DND-41 (cell line): ENCODE measurements at regions not wholly inside any gene's neighbourhood (a gene's known extent, or its start where the extent isn't known, plus 50 kb on each side); places are given as distances from the start of the nearest gene placed in this dataset.
A peak's percentile ranks its signal among the peaks of the same experiment; 100 is the strongest.

Experiments used
- ATAC-seq: fragments of 200-7000 bp; cut with Tn5 transposase; 3 replicates; pipeline ENCODE4 v1.9.1; 2021; ENCODE audit warnings: low read depth; ENCODE audit not compliant: insufficient read depth
- DNase-seq: peaks from one replicate; pipeline ENCODE4 v3.0.0-alpha.2; 2020
- H2AFZ ChIP-seq: 2 replicates; pipeline ENCODE4 v1.6.0; 2012; ENCODE audit warnings: low read depth, low read length
- H3K27ac ChIP-seq: 2 replicates; pipeline ENCODE4 v1.5.1; 2012; ENCODE audit warnings: low read length, inconsistent platforms
- H3K27me3 ChIP-seq: fragments of 200-600 bp; sonication (generic); 2 replicates; pipeline ENCODE4 v1.6.0; 2012; ENCODE audit warnings: low read length, mild to moderate bottlenecking, inconsistent platforms; ENCODE audit not compliant: insufficient read depth, poor library complexity
- H3K36me3 ChIP-seq: 2 replicates; pipeline ENCODE4 v1.5.1; 2012; ENCODE audit warnings: low read length, inconsistent platforms; ENCODE audit not compliant: insufficient read depth
- H3K4me1 ChIP-seq: 2 replicates; pipeline ENCODE4 v1.5.1; 2012; ENCODE audit warnings: mild to moderate bottlenecking, low read length; ENCODE audit not compliant: insufficient read depth
- H3K4me2 ChIP-seq: 2 replicates; pipeline ENCODE4 v1.6.0; 2012; ENCODE audit warnings: mild to moderate bottlenecking, moderate library complexity, low read length, inconsistent platforms; ENCODE audit not compliant: insufficient read depth
- H3K4me3 ChIP-seq, 2 experiments: fragments of 200-600 bp in 1 of 2; shearing (Covaris generic) in 1 of 2; 2 replicates each; pipeline ENCODE4 v1.5.1; 2012 to 2016; ENCODE audit warnings: inconsistent platforms in 2 of 2, low read length in 2 of 2, mild to moderate bottlenecking in 2 of 2, low read depth in 1 of 2, moderate library complexity in 1 of 2
- H3K79me2 ChIP-seq: 2 replicates; pipeline ENCODE4 v1.6.0; 2012; ENCODE audit warnings: low read length, inconsistent platforms; ENCODE audit not compliant: insufficient read depth
- H3K9ac ChIP-seq: 2 replicates; pipeline ENCODE4 v1.6.0; 2012; ENCODE audit warnings: low read depth, mild to moderate bottlenecking, inconsistent platforms, low read length, moderate library complexity
- H3K9me3 ChIP-seq: 2 replicates; pipeline ENCODE4 v1.5.1; 2012; ENCODE audit warnings: low read length, moderate library complexity, mild to moderate bottlenecking, inconsistent platforms; ENCODE audit not compliant: insufficient read depth, severe bottlenecking
- H4K20me1 ChIP-seq: 2 replicates; pipeline ENCODE4 v1.6.0; 2012; ENCODE audit warnings: low read length; ENCODE audit not compliant: insufficient read depth
- EZH2 ChIP-seq: IDR thresholded peaks from 3 replicates; pipeline ENCODE4 v1.6.1; 2012; ENCODE audit warnings: borderline replicate concordance, low read depth, mild to moderate bottlenecking, moderate library complexity, low read length, inconsistent platforms; ENCODE audit not compliant: severe bottlenecking
- TF ChIP-seq, protein P1 (sequence below): IDR thresholded peaks from 2 replicates; pipeline ENCODE4 v1.5.1; 2012; ENCODE audit warnings: borderline replicate concordance, low read length, moderate library complexity, mild to moderate bottlenecking; ENCODE audit not compliant: poor library complexity, severe bottlenecking; ENCODE audit errors: extremely low read depth

- Histone ChIP-seq H3K36me3 (no peaks in the 10 kb centered on the region), H3K9me3 (no peaks in the 10 kb centered on the region), H3K4me2 (no peak overlapping the region), H3K9ac (no peak overlapping the region; the same call in 1 of the 2 replicates), H2AFZ (peak overlapping the region; percentile 57), H3K27ac (peak overlapping the region; percentile 41), H4K20me1 (no peaks in the 10 kb centered on the region), H3K79me2 (no peaks in the 10 kb centered on the region), H3K27me3 (no peaks in the 10 kb centered on the region), H3K4me1 (peaks cover 44% of the 10 kb centered on the region), H3K4me3 (no peak overlapping the region)
- DNase-seq (no peak), ATAC-seq (no peak)
- TF ChIP-seq EZH2, result no peak
- TF ChIP-seq, protein P1, sequence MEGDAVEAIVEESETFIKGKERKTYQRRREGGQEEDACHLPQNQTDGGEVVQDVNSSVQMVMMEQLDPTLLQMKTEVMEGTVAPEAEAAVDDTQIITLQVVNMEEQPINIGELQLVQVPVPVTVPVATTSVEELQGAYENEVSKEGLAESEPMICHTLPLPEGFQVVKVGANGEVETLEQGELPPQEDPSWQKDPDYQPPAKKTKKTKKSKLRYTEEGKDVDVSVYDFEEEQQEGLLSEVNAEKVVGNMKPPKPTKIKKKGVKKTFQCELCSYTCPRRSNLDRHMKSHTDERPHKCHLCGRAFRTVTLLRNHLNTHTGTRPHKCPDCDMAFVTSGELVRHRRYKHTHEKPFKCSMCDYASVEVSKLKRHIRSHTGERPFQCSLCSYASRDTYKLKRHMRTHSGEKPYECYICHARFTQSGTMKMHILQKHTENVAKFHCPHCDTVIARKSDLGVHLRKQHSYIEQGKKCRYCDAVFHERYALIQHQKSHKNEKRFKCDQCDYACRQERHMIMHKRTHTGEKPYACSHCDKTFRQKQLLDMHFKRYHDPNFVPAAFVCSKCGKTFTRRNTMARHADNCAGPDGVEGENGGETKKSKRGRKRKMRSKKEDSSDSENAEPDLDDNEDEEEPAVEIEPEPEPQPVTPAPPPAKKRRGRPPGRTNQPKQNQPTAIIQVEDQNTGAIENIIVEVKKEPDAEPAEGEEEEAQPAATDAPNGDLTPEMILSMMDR, result no peak
Observed at GRCh38 chr3:18114894-18115293, 310.2 kb downstream of the SATB1 start.

DNA sequence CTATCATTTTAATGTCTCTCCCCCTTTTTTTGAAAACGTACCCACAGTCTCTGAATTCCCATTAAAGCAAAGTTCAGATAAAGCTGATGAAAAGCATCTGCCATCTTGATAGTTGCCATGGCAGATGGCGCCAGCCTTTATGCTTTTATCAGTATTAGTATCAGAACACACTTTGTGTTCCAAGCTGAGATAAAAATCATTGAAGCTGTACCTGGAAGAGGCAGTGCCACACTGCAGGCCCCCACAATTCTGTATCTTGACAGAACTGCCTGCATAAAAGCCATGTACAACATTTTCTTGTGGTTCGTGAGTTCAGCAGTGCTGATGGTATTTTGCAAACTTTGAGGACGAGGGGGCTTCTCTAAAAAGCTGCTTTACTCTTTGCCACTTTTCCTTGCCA is 311.7 kb downstream of the SATB1 start:
- ATAC-seq, result peak; percentile 28; the same call in 1 of the 3 replicates

GRCh38 chr3:18112674-18113375 is 312.3 kb downstream of the SATB1 start:
- ATAC-seq (no peak), DNase-seq (no peak)
- peak overlapping the region; percentile 77 for H3K27ac ChIP-seq

More for the DNA sequence above, 311.7 kb downstream of the SATB1 start:
- Histone ChIP-seq H3K9me3 (no peaks in the 10 kb centered on the region), H3K36me3 (no peaks in the 10 kb centered on the region), H4K20me1 (no peaks in the 10 kb centered on the region), H3K4me2 (peak overlapping the region; percentile 35), H2AFZ (peak overlapping the region; percentile 60), H3K4me3 (no peak overlapping the region), H3K27ac (peak overlapping the region; percentile 77), H3K9ac (peak overlapping the region; percentile 25), H3K4me1 (peaks cover 44% of the 10 kb centered on the region), H3K79me2 (no peaks in the 10 kb centered on the region), H3K27me3 (no peaks in the 10 kb centered on the region)
- DNase-seq, result peak; percentile 36
- TF ChIP-seq, protein P1, result no peak
- no peak for TF ChIP-seq EZH2

More at GRCh38 chr3:18112674-18113375, 312.3 kb downstream of the SATB1 start:
- Histone ChIP-seq H3K4me3 (no peak overlapping the region), H3K36me3 (no peaks in the 10 kb centered on the region), H3K27me3 (no peaks in the 10 kb centered on the region), H4K20me1 (no peaks in the 10 kb centered on the region), H3K9ac (peak overlapping the region; percentile 16; the same call in 1 of the 2 replicates), H3K9me3 (no peaks in the 10 kb centered on the region), H2AFZ (peak overlapping the region; percentile 60), H3K4me1 (peaks cover 44% of the 10 kb centered on the region), H3K4me2 (peak overlapping the region; percentile 25; the same call in 1 of the 2 replicates), H3K79me2 (no peaks in the 10 kb centered on the region)
- TF ChIP-seq EZH2, result no peak
- TF ChIP-seq, protein P1, result no peak
